ENCODE measurements at regions not wholly inside any gene's neighbourhood (a gene's known extent, or its start where the extent isn't known, plus 50 kb on each side); places are given as distances from the start of the nearest gene placed in this dataset.
"Not testable (repeated sequence)": the region's sequence is repeated elsewhere in the genome, so short reads cannot be mapped to it uniquely, and the experiment has no call there.

GRCh38 chr1:85523061-85523460 is 57.5 kb upstream of the CCN1 start:
- not testable (repeated sequence) for TF ChIP-seq CTCF, POLR2AphosphoS5, EP300 (IDR thresholded peaks at IDR 0.05)
